Ishikawa (cell line): ENCODE measurements at regions not wholly inside any gene's neighbourhood (a gene's known extent, or its start where the extent isn't known, plus 50 kb on each side); places are given as distances from the start of the nearest gene placed in this dataset.

Experiments
- CREB1 ChIP-seq: IDR thresholded peaks from 2 replicates; pipeline ENCODE4 v1.6.1; 2012; ENCODE audit warnings: low read depth
- EGR1 ChIP-seq: IDR thresholded peaks from 2 replicates; pipeline ENCODE4 v1.6.1; 2012
- EP300 ChIP-seq: IDR thresholded peaks from 2 replicates; pipeline ENCODE4 v1.6.1; 2012; ENCODE audit warnings: borderline replicate concordance
- FOXM1 ChIP-seq: IDR thresholded peaks from 2 replicates; pipeline ENCODE4 v1.6.1; 2012; ENCODE audit warnings: low read depth, borderline replicate concordance
- REST ChIP-seq: IDR thresholded peaks from 2 replicates; pipeline ENCODE4 v1.6.1; 2012; ENCODE audit warnings: low read depth, mild to moderate bottlenecking
- TAF1 ChIP-seq: IDR thresholded peaks from 2 replicates; pipeline ENCODE4 v1.6.1; 2012; ENCODE audit warnings: low read depth, mild to moderate bottlenecking
- TCF12 ChIP-seq: IDR thresholded peaks from 2 replicates; pipeline ENCODE4 v1.6.1; 2012; ENCODE audit warnings: low read depth

GRCh38 chr22:47919893-47920292, 1157.4 kb downstream of the TBC1D22A start:
- no peak for TF ChIP-seq EGR1
- TF ChIP-seq TCF12 = no peak
- TF ChIP-seq TAF1 = no peak
- no peak for TF ChIP-seq EP300
- TF ChIP-seq FOXM1 = no peak
- TF ChIP-seq REST = no peak
- TF ChIP-seq CREB1 = no peak
